H9 (cell line): ENCODE measurements at regions not wholly inside any gene's neighbourhood (a gene's known extent, or its start where the extent isn't known, plus 50 kb on each side); places are given as distances from the start of the nearest gene placed in this dataset.

Source experiments
- DNase-seq: peaks from one replicate; pipeline ENCODE4 v3.0.0-alpha.2; 2017
- H2AFZ ChIP-seq: one replicate; pipeline ENCODE4 v1.6.1; 2013; ENCODE audit warnings: mild to moderate bottlenecking, low read length, control low read depth, moderate library complexity
- H2AK5ac ChIP-seq: 2 replicates; pipeline ENCODE4 v1.6.1; 2013; ENCODE audit warnings: low read length, control low read depth, mixed read lengths; ENCODE audit not compliant: insufficient read length
- H2BK120ac ChIP-seq: one replicate; pipeline ENCODE4 v1.6.1; 2013; ENCODE audit warnings: low read depth, mild to moderate bottlenecking, low read length, control low read depth, inconsistent platforms; ENCODE audit not compliant: poor library complexity, severe bottlenecking
- H2BK12ac ChIP-seq: 2 replicates; pipeline ENCODE4 v1.6.1; 2013; ENCODE audit warnings: low read length, control low read depth, mixed read lengths, low read depth; ENCODE audit not compliant: insufficient read length
- H2BK15ac ChIP-seq: 2 replicates; pipeline ENCODE4 v1.6.1; 2013; ENCODE audit warnings: low read depth, low read length, control low read depth
- H2BK20ac ChIP-seq: one replicate; pipeline ENCODE4 v1.6.1; 2013; ENCODE audit warnings: low read depth, mild to moderate bottlenecking, low read length, control low read depth, inconsistent platforms; ENCODE audit not compliant: poor library complexity, severe bottlenecking
- H2BK5ac ChIP-seq: 2 replicates; pipeline ENCODE4 v1.6.1; 2013; ENCODE audit warnings: low read length, control low read depth, mixed read lengths; ENCODE audit not compliant: insufficient read length
- H3K14ac ChIP-seq: 2 replicates; pipeline ENCODE4 v1.6.1; 2013; ENCODE audit warnings: low read length, control low read depth; ENCODE audit not compliant: insufficient read depth
- H3K18ac ChIP-seq: 2 replicates; pipeline ENCODE4 v1.6.1; 2013; ENCODE audit warnings: low read depth, mild to moderate bottlenecking, mixed read lengths, low read length, control low read depth; ENCODE audit not compliant: insufficient read length
- H3K23ac ChIP-seq: 2 replicates; pipeline ENCODE4 v1.6.1; 2013; ENCODE audit warnings: low read length, control low read depth, mixed read lengths, low read depth; ENCODE audit not compliant: insufficient read length
- H3K23me2 ChIP-seq: 2 replicates; pipeline ENCODE4 v1.6.1; 2013; ENCODE audit warnings: low read depth, mild to moderate bottlenecking, mixed read lengths, low read length, control low read depth; ENCODE audit not compliant: insufficient read length, poor library complexity, severe bottlenecking
- H3K27ac ChIP-seq: 2 replicates; pipeline ENCODE4 v1.5.1; 2013; ENCODE audit warnings: low read length, control low read depth, mixed read lengths, low read depth; ENCODE audit not compliant: insufficient read length
- H3K27me3 ChIP-seq: 2 replicates; pipeline ENCODE4 v1.6.1; 2013; ENCODE audit warnings: low read length, control low read depth, inconsistent platforms; ENCODE audit not compliant: insufficient read depth
- H3K4ac ChIP-seq: 2 replicates; pipeline ENCODE4 v1.6.1; 2013; ENCODE audit warnings: low read depth, mild to moderate bottlenecking, control low read depth, inconsistent platforms, low read length, moderate library complexity
- H3K4me1 ChIP-seq: 2 replicates; pipeline ENCODE4 v1.6.1; 2013; ENCODE audit warnings: low read length, control low read depth, inconsistent platforms; ENCODE audit not compliant: insufficient read depth
- H3K4me2 ChIP-seq: 2 replicates; pipeline ENCODE4 v1.6.1; 2013; ENCODE audit warnings: low read length, control low read depth, mixed read lengths; ENCODE audit not compliant: insufficient read length, insufficient read depth
- H3K56ac ChIP-seq: 2 replicates; pipeline ENCODE4 v1.6.1; 2013; ENCODE audit warnings: low read depth, mild to moderate bottlenecking, mixed read lengths, low read length, control low read depth; ENCODE audit not compliant: insufficient read length
- H3K79me1 ChIP-seq: 2 replicates; pipeline ENCODE4 v1.6.1; 2013; ENCODE audit warnings: low read depth, mild to moderate bottlenecking, moderate library complexity, low read length, control low read depth, inconsistent platforms; ENCODE audit not compliant: insufficient read depth, poor library complexity, severe bottlenecking
- H3K79me2 ChIP-seq: 2 replicates; pipeline ENCODE4 v1.6.1; 2013; ENCODE audit warnings: low read length, control low read depth, inconsistent platforms; ENCODE audit not compliant: insufficient read depth
- H3K9ac ChIP-seq: 2 replicates; pipeline ENCODE4 v1.6.1; 2013; ENCODE audit warnings: low read length, control low read depth, mixed read lengths; ENCODE audit not compliant: insufficient read length; ENCODE audit errors: extremely low read depth
- H3K9me3 ChIP-seq: one replicate; pipeline ENCODE4 v1.6.1; 2013; ENCODE audit warnings: low read depth, low read length, inconsistent platforms; ENCODE audit not compliant: control insufficient read depth
- H3T11ph ChIP-seq: one replicate; pipeline ENCODE4 v1.6.1; 2013; ENCODE audit warnings: mild to moderate bottlenecking, low read length, control low read depth, inconsistent platforms
- H4K20me1 ChIP-seq: one replicate; pipeline ENCODE4 v1.6.1; 2013; ENCODE audit not compliant: control insufficient read depth, insufficient read length, insufficient read depth
- H4K5ac ChIP-seq: 2 replicates; pipeline ENCODE4 v1.6.1; 2013; ENCODE audit warnings: low read depth, mild to moderate bottlenecking, mixed read lengths, low read length, control low read depth; ENCODE audit not compliant: insufficient read length
- H4K8ac ChIP-seq: replicated peaks from 2 replicates; pipeline ENCODE4 v1.6.1; 2013; ENCODE audit warnings: low read length, control low read depth, mixed read lengths, low read depth; ENCODE audit not compliant: insufficient read length
- H4K91ac ChIP-seq: 2 replicates; pipeline ENCODE4 v1.6.1; 2013; ENCODE audit warnings: low read depth, mild to moderate bottlenecking, moderate library complexity, mixed read lengths, low read length, control low read depth; ENCODE audit not compliant: insufficient read length
- H3K27ac Mint-ChIP-seq, 3 experiments: 2 replicates in 2 of 3; 3 replicates in 1 of 3; pipeline ENCODE4 v1.8.0; 2020 to 2021; ENCODE audit warnings: mixed read lengths in 3 of 3, mild to moderate bottlenecking in 1 of 3, moderate library complexity in 1 of 3
- H3K27me3 Mint-ChIP-seq: 2 replicates; pipeline ENCODE4 v1.8.0; 2021; ENCODE audit warnings: low read depth, mild to moderate bottlenecking, moderate library complexity, mixed read lengths
- H3K36me3 Mint-ChIP-seq, 3 experiments: 2 replicates in 2 of 3; 3 replicates in 1 of 3; pipeline ENCODE4 v1.8.0; 2020 to 2021; ENCODE audit warnings: low read depth in 3 of 3, mixed read lengths in 3 of 3; ENCODE audit not compliant: insufficient read depth in 1 of 3
- H3K4me1 Mint-ChIP-seq, 2 experiments: 2 replicates each; pipeline ENCODE4 v1.8.0; 2020; ENCODE audit warnings: mixed read lengths in 2 of 2
- H3K4me3 Mint-ChIP-seq, 2 experiments: 2 replicates in 1 of 2; 3 replicates in 1 of 2; pipeline ENCODE4 v1.8.0; 2020 to 2021; ENCODE audit warnings: mild to moderate bottlenecking in 2 of 2, mixed read lengths in 2 of 2, moderate library complexity in 1 of 2
- H3K9me3 Mint-ChIP-seq, 2 experiments: 2 replicates in 1 of 2; 3 replicates in 1 of 2; pipeline ENCODE4 v1.8.0; 2020; ENCODE audit warnings: mild to moderate bottlenecking in 2 of 2, mixed read lengths in 2 of 2, moderate library complexity in 1 of 2
- CTCF ChIP-seq: fragments of 200-600 bp; sonication (generic); conservative IDR thresholded peaks from 3 replicates; pipeline ENCODE4 v1.8.0; 2021; ENCODE audit warnings: antibody characterized with exemption, mild to moderate bottlenecking

GRCh38 chr7:108719631-108720030, 150.0 kb downstream of the DNAJB9 start:
- Histone ChIP-seq H3K4ac (no peak overlapping the region), H2AFZ (no peak overlapping the region), H3K23ac (no peak overlapping the region), H4K8ac (no peak overlapping the region), H3K18ac (no peak overlapping the region), H2BK5ac (no peak overlapping the region), H3K23me2 (no peaks in the 10 kb centered on the region), H3K56ac (no peak overlapping the region), H2BK15ac (no peak overlapping the region), H2BK20ac (no peak overlapping the region), H3K79me2 (no peaks in the 10 kb centered on the region), H3K4me2 (no peak overlapping the region), H3K14ac (no peak overlapping the region), H3K4me1 (peaks cover 3% of the 10 kb centered on the region; the same call in 1 of the 2 replicates), H4K5ac (no peak overlapping the region), H2AK5ac (no peak overlapping the region), H2BK120ac (no peak overlapping the region), H3K9ac (no peak overlapping the region), H3K27me3 (no peaks in the 10 kb centered on the region; the same call in 1 of the 2 replicates), H4K20me1 (no peaks in the 10 kb centered on the region), H3K79me1 (no peaks in the 10 kb centered on the region), H3K27ac (no peak overlapping the region), H2BK12ac (no peak overlapping the region), H3K9me3 (no peaks in the 10 kb centered on the region), H3T11ph (no peak overlapping the region), H4K91ac (no peak overlapping the region)
- H3K9me3 Mint-ChIP-seq: no peaks in the 10 kb centered on the region
- no peak overlapping the region for H3K4me3 Mint-ChIP-seq
- H3K27me3 Mint-ChIP-seq: no peaks in the 10 kb centered on the region; the same call in 1 of the 2 replicates
- H3K27ac Mint-ChIP-seq: no peak overlapping the region
- no peak for DNase-seq
- no peak for TF ChIP-seq CTCF
- H3K36me3 Mint-ChIP-seq: no peaks in the 10 kb centered on the region
- H3K4me1 Mint-ChIP-seq: peaks cover 7 to 8% of the 10 kb centered on the region in 2 experiments; a peak in 3 of 4 replicates
